ENCODE measurements at regions not wholly inside any gene's neighbourhood (a gene's known extent, or its start where the extent isn't known, plus 50 kb on each side); places are given as distances from the start of the nearest gene placed in this dataset.

- Mint-ChIP-seq H3K36me3 (no peaks in the 10 kb centered on the region), H3K27ac (no peak overlapping the region), H3K27me3 (peaks cover 4% of the 10 kb centered on the region), H3K4me1 (no peaks in the 10 kb centered on the region), H3K4me3 (no peak overlapping the region), H3K9me3 (peaks cover 6% of the 10 kb centered on the region)
- no peak for DNase-seq
Measured at GRCh38 chr1:60483509-60483908, 409.9 kb upstream of the C1orf87 start.

GRCh38 chr1:60470246-60470645 lies 396.7 kb upstream of the C1orf87 start:
- Mint-ChIP-seq H3K27ac (no peak overlapping the region), H3K36me3 (no peaks in the 10 kb centered on the region), H3K9me3 (peaks cover 2% of the 10 kb centered on the region), H3K4me1 (no peaks in the 10 kb centered on the region), H3K27me3 (no peaks in the 10 kb centered on the region), H3K4me3 (no peak overlapping the region)
- DNase-seq = no peak

- H3K27ac Mint-ChIP-seq = no peak overlapping the region
- DNase-seq = no peak
- H3K4me3 Mint-ChIP-seq = no peak overlapping the region
- H3K9me3 Mint-ChIP-seq = peaks cover 3% of the 10 kb centered on the region
- H3K4me1 Mint-ChIP-seq = no peaks in the 10 kb centered on the region
- no peaks in the 10 kb centered on the region for H3K36me3 Mint-ChIP-seq
- no peaks in the 10 kb centered on the region for H3K27me3 Mint-ChIP-seq
Measured at GRCh38 chr1:60463786-60464185, 390.2 kb upstream of the C1orf87 start.

GRCh38 chr1:60463146-60463545 lies 389.6 kb upstream of the C1orf87 start:
- Mint-ChIP-seq H3K36me3 (no peaks in the 10 kb centered on the region), H3K9me3 (peaks cover 3% of the 10 kb centered on the region), H3K27me3 (no peaks in the 10 kb centered on the region), H3K4me3 (no peak overlapping the region), H3K27ac (no peak overlapping the region), H3K4me1 (no peaks in the 10 kb centered on the region)
- DNase-seq = no peak

GRCh38 chr1:60461925-60462595 lies 388.5 kb upstream of the C1orf87 start:
- Mint-ChIP-seq H3K36me3 (no peaks in the 10 kb centered on the region), H3K27me3 (no peaks in the 10 kb centered on the region), H3K9me3 (peaks cover 5% of the 10 kb centered on the region), H3K4me3 (no peak overlapping the region), H3K4me1 (no peaks in the 10 kb centered on the region), H3K27ac (no peak overlapping the region)
- no peak for DNase-seq

GRCh38 chr1:60458111-60458510 lies 384.5 kb upstream of the C1orf87 start:
- Mint-ChIP-seq H3K9me3 (peaks cover 14% of the 10 kb centered on the region), H3K4me1 (no peaks in the 10 kb centered on the region), H3K27me3 (no peaks in the 10 kb centered on the region), H3K4me3 (no peak overlapping the region), H3K36me3 (no peaks in the 10 kb centered on the region), H3K27ac (no peak overlapping the region)
- no peak for DNase-seq

- no peak for DNase-seq
- peaks cover 2% of the 10 kb centered on the region for H3K9me3 Mint-ChIP-seq
- no peaks in the 10 kb centered on the region for H3K36me3 Mint-ChIP-seq
- H3K27me3 Mint-ChIP-seq = no peaks in the 10 kb centered on the region
- H3K4me3 Mint-ChIP-seq = no peak overlapping the region
- H3K27ac Mint-ChIP-seq = no peak overlapping the region
- H3K4me1 Mint-ChIP-seq = no peaks in the 10 kb centered on the region
Measured at GRCh38 chr1:60449876-60450275, 376.3 kb upstream of the C1orf87 start.

GRCh38 chr1:60448850-60449249 lies 375.3 kb upstream of the C1orf87 start:
- no peaks in the 10 kb centered on the region for H3K27me3 Mint-ChIP-seq
- no peaks in the 10 kb centered on the region for H3K4me1 Mint-ChIP-seq
- peaks cover 2% of the 10 kb centered on the region for H3K9me3 Mint-ChIP-seq
- H3K27ac Mint-ChIP-seq = no peak overlapping the region
- no peaks in the 10 kb centered on the region for H3K36me3 Mint-ChIP-seq
- H3K4me3 Mint-ChIP-seq = no peak overlapping the region
- no peak for DNase-seq

GRCh38 chr1:60444680-60445079 lies 371.1 kb upstream of the C1orf87 start:
- DNase-seq = no peak
- Mint-ChIP-seq H3K4me3 (no peak overlapping the region), H3K4me1 (no peaks in the 10 kb centered on the region), H3K36me3 (no peaks in the 10 kb centered on the region), H3K27ac (no peak overlapping the region), H3K27me3 (no peaks in the 10 kb centered on the region), H3K9me3 (peaks cover 2% of the 10 kb centered on the region)

GRCh38 chr1:60436186-60436585 lies 362.6 kb upstream of the C1orf87 start:
- no peaks in the 10 kb centered on the region for H3K4me1 Mint-ChIP-seq
- no peak overlapping the region for H3K27ac Mint-ChIP-seq
- no peak for DNase-seq
- no peaks in the 10 kb centered on the region for H3K27me3 Mint-ChIP-seq
- peaks cover 3% of the 10 kb centered on the region for H3K9me3 Mint-ChIP-seq
- no peaks in the 10 kb centered on the region for H3K36me3 Mint-ChIP-seq
- no peak overlapping the region for H3K4me3 Mint-ChIP-seq

- Mint-ChIP-seq H3K27me3 (peaks cover 5% of the 10 kb centered on the region), H3K4me3 (no peak overlapping the region), H3K27ac (no peak overlapping the region), H3K4me1 (no peaks in the 10 kb centered on the region), H3K36me3 (no peaks in the 10 kb centered on the region), H3K9me3 (peaks cover 3% of the 10 kb centered on the region)
- DNase-seq = no peak
Measured at GRCh38 chr1:60431593-60431992, 358.0 kb upstream of the C1orf87 start.

- DNase-seq = no peak
- Mint-ChIP-seq H3K36me3 (no peaks in the 10 kb centered on the region), H3K9me3 (peaks cover 3% of the 10 kb centered on the region), H3K4me1 (no peaks in the 10 kb centered on the region), H3K27me3 (peaks cover 5% of the 10 kb centered on the region), H3K4me3 (no peak overlapping the region), H3K27ac (no peak overlapping the region)
Measured at GRCh38 chr1:60430375-60430774, 356.8 kb upstream of the C1orf87 start.

- H3K4me1 Mint-ChIP-seq = no peaks in the 10 kb centered on the region
Measured at GRCh38 chr1:60428127-60428526, 354.6 kb upstream of the C1orf87 start.

GRCh38 chr1:60427701-60428100 lies 354.1 kb upstream of the C1orf87 start:
- Mint-ChIP-seq H3K36me3 (no peaks in the 10 kb centered on the region), H3K27ac (no peak overlapping the region), H3K4me3 (no peak overlapping the region), H3K27me3 (peaks cover 5% of the 10 kb centered on the region), H3K9me3 (no peaks in the 10 kb centered on the region), H3K4me1 (no peaks in the 10 kb centered on the region)
- no peak for DNase-seq

More at GRCh38 chr1:60428127-60428526, 354.6 kb upstream of the C1orf87 start:
- no peak for DNase-seq
- Mint-ChIP-seq H3K27me3 (peaks cover 5% of the 10 kb centered on the region), H3K9me3 (no peaks in the 10 kb centered on the region), H3K4me3 (no peak overlapping the region), H3K27ac (no peak overlapping the region), H3K36me3 (no peaks in the 10 kb centered on the region)

- H3K36me3 Mint-ChIP-seq = no peaks in the 10 kb centered on the region
- H3K4me3 Mint-ChIP-seq = no peak overlapping the region
- no peaks in the 10 kb centered on the region for H3K9me3 Mint-ChIP-seq
- no peak for DNase-seq
- H3K4me1 Mint-ChIP-seq = no peaks in the 10 kb centered on the region
- H3K27me3 Mint-ChIP-seq = peaks cover 5% of the 10 kb centered on the region
- no peak overlapping the region for H3K27ac Mint-ChIP-seq
Measured at GRCh38 chr1:60427194-60427593, 353.6 kb upstream of the C1orf87 start.

GRCh38 chr1:60425528-60425927 lies 352.0 kb upstream of the C1orf87 start:
- peaks cover 5% of the 10 kb centered on the region for H3K27me3 Mint-ChIP-seq
- no peak overlapping the region for H3K4me3 Mint-ChIP-seq
- DNase-seq = no peak
- no peak overlapping the region for H3K27ac Mint-ChIP-seq
- no peaks in the 10 kb centered on the region for H3K36me3 Mint-ChIP-seq
- no peaks in the 10 kb centered on the region for H3K9me3 Mint-ChIP-seq
- H3K4me1 Mint-ChIP-seq = no peaks in the 10 kb centered on the region
